WERI-Rb-1 (cell line): ENCODE measurements at regions not wholly inside any gene's neighbourhood (a gene's known extent, or its start where the extent isn't known, plus 50 kb on each side); places are given as distances from the start of the nearest gene placed in this dataset.
"Not testable (repeated sequence)": the region's sequence is repeated elsewhere in the genome, so short reads cannot be mapped to it uniquely, and the experiment has no call there.

ENCODE experiments used
- DNase-seq: peaks from one replicate; pipeline ENCODE4 v3.0.0-alpha.2; 2020
- H3K27ac ChIP-seq: fragments of 250-450 bp; sonication (Bioruptor Pico); 2 replicates; pipeline ENCODE4 v1.5.1; 2020; ENCODE audit warnings: mild to moderate bottlenecking, moderate library complexity
- H3K27me3 ChIP-seq: fragments of 250-450 bp; sonication (Bioruptor Pico); 2 replicates; pipeline ENCODE4 v1.5.1; 2021; ENCODE audit warnings: mild to moderate bottlenecking, low read depth, moderate library complexity; ENCODE audit not compliant: insufficient read depth, severe bottlenecking
- H3K36me3 ChIP-seq: fragments of 250-450 bp; sonication (Bioruptor Pico); 2 replicates; pipeline ENCODE4 v1.5.1; 2020; ENCODE audit warnings: mild to moderate bottlenecking, moderate library complexity
- H3K4me3 ChIP-seq: 2 replicates; pipeline ENCODE4 v1.5.1; 2011; ENCODE audit warnings: low read depth, mild to moderate bottlenecking, control low read depth, low read length
- H3K9me3 ChIP-seq: fragments of 250-450 bp; sonication (Bioruptor Pico); 2 replicates; pipeline ENCODE4 v1.5.1; 2021; ENCODE audit warnings: mild to moderate bottlenecking, moderate library complexity; ENCODE audit not compliant: severe bottlenecking
- TF ChIP-seq, protein P1 (sequence below): IDR thresholded peaks from 2 replicates; pipeline ENCODE4 v1.5.1; 2011; ENCODE audit warnings: low read depth, mild to moderate bottlenecking, control low read depth, inconsistent platforms, low read length

DNA sequence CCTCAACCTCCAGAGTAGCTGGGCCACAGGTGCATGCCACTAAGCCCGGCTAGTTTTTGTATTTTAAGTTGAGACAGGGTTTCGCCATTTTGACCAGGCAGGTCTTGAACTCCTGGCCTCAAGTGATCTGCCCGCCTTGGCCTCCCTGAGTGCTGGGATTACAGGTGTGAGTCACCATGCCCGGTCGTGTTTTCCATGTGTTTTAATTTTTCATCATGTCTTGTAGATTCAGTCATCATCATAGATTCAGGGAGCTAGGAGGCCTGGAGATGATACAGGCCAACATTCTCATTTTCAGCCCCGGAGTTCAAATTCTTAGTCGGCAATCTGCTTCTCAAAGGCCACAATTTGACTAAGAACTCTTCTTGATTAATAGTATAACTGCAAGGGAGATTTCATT lies 73.5 kb upstream of the GRAMD1B start:
- H3K27ac ChIP-seq, result no peak overlapping the region
- no peak for DNase-seq
- no peaks in the 10 kb centered on the region for H3K9me3 ChIP-seq
- H3K27me3 ChIP-seq, result no peaks in the 10 kb centered on the region
- H3K36me3 ChIP-seq, result no peaks in the 10 kb centered on the region
- no peak overlapping the region for H3K4me3 ChIP-seq
- TF ChIP-seq, protein P1, sequence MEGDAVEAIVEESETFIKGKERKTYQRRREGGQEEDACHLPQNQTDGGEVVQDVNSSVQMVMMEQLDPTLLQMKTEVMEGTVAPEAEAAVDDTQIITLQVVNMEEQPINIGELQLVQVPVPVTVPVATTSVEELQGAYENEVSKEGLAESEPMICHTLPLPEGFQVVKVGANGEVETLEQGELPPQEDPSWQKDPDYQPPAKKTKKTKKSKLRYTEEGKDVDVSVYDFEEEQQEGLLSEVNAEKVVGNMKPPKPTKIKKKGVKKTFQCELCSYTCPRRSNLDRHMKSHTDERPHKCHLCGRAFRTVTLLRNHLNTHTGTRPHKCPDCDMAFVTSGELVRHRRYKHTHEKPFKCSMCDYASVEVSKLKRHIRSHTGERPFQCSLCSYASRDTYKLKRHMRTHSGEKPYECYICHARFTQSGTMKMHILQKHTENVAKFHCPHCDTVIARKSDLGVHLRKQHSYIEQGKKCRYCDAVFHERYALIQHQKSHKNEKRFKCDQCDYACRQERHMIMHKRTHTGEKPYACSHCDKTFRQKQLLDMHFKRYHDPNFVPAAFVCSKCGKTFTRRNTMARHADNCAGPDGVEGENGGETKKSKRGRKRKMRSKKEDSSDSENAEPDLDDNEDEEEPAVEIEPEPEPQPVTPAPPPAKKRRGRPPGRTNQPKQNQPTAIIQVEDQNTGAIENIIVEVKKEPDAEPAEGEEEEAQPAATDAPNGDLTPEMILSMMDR, result no peak

DNA sequence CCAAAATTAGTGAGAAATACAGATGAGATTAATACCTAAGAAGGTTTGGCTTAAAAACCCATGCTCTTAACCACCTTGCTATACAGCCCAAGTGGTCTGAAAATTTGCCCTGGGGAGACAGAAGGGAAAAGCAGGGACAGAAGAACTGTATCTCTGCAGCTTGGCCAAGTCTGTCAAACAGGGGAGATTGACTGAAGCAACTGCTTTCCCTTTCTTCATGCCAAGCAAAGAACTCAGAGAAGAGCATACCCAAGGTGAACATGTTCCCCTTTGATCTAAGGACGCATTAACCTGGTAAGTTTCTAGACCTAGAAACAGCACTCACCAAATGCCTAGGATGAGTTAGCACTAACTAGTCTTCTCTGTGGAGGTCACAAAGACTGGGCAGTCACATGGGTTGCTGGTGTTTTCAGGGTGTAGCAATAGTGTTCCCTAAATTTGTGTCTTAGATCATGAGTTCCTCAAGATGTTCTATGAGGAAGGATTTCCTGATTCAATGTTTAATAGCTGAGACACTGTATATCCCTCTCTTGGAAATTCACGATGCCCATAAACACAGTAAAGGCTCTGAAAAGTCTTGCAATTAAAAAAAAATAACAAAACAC lies 75.6 kb upstream of the GRAMD1B start:
- TF ChIP-seq, protein P1, result no peak
- Histone ChIP-seq H3K9me3 (no peaks in the 10 kb centered on the region), H3K4me3 (no peak overlapping the region), H3K27me3 (no peaks in the 10 kb centered on the region), H3K27ac (no peak overlapping the region), H3K36me3 (no peaks in the 10 kb centered on the region)
- DNase-seq, result no peak

- TF ChIP-seq, protein P1, result no peak
- H3K4me3 ChIP-seq, result peak overlapping the region; percentile 14; the same call in 1 of the 2 replicates
- no peaks in the 10 kb centered on the region for H3K36me3 ChIP-seq
- peak; percentile 97 for DNase-seq
- no peaks in the 10 kb centered on the region for H3K27me3 ChIP-seq
- peak overlapping the region; percentile 75 for H3K27ac ChIP-seq
- H3K9me3 ChIP-seq, result no peaks in the 10 kb centered on the region
Measured at GRCh38 chr11:123351375-123351774, 78.7 kb upstream of the GRAMD1B start.

- Histone ChIP-seq H3K4me3 (no peak overlapping the region), H3K36me3 (no peaks in the 10 kb centered on the region), H3K27ac (no peak overlapping the region), H3K9me3 (no peaks in the 10 kb centered on the region), H3K27me3 (no peaks in the 10 kb centered on the region)
- TF ChIP-seq, protein P1, result no peak
- no peak for DNase-seq
Measured at GRCh38 chr11:123349382-123349781, 80.7 kb upstream of the GRAMD1B start.

DNA sequence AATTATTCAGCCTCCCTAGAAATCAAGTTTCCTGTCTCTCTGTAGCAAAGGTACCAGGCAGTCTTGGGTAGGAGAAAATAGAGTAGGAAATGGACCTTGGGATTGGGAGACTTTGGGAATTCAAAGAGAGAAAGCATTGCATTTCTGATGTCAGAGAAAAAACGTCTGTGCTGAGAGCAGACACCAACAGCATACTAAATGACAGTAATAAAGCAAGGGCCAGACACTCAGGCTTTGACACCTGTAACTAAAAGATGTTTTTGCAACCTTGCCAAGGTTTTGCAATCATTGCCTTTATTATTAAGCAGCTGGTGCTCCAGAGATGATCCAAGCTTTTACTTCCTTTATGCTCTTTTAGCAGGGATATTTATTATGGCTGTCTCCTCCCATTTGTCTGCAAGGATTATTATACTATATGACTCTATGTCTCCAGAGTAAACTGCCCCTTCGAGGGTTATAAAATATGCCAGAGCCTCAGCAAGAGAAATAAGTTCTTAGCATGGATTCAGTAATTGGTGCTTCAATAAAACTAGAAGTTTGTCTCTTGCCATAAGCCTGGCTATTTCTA lies 85.2 kb upstream of the GRAMD1B start:
- peak overlapping the region; percentile 36; the same call in 1 of the 2 replicates for H3K27ac ChIP-seq
- no peaks in the 10 kb centered on the region for H3K36me3 ChIP-seq
- no peak overlapping the region for H3K4me3 ChIP-seq
- no peak for DNase-seq
- TF ChIP-seq, protein P1, result no peak
- no peaks in the 10 kb centered on the region for H3K9me3 ChIP-seq
- no peaks in the 10 kb centered on the region for H3K27me3 ChIP-seq

GRCh38 chr11:123344188-123344587 lies 85.9 kb upstream of the GRAMD1B start:
- H3K27ac ChIP-seq, result peak overlapping the region; percentile 36
- H3K9me3 ChIP-seq, H3K27me3 ChIP-seq, H3K36me3 ChIP-seq, H3K4me3 ChIP-seq: not testable (repeated sequence)
- DNase-seq, result peak; percentile 79
